A549 (cell line): ENCODE measurements at regions not wholly inside any gene's neighbourhood (a gene's known extent, or its start where the extent isn't known, plus 50 kb on each side); places are given as distances from the start of the nearest gene placed in this dataset.

ENCODE experiments used
- ATAC-seq, 2 experiments: fragments of 200-7000 bp in 1 of 2; fragments of >200 bp in 1 of 2; cut with Nextera tagmentation in 1 of 2; cut with Tn5 transposase in 1 of 2; 3 replicates each; pipeline versions ENCODE4 v1.8.0 to v1.9.1; 2018 to 2020; ENCODE audit warnings: mild to moderate bottlenecking in 1 of 2, moderate library complexity in 1 of 2
- CTCF ChIA-PET: fragments of 300-600 bp; sonication (Branson Sonifier 250); formaldehyde crosslinking; extraction: SDS; loops from one replicate; lab custom pipeline; 2021; ENCODE audit warnings: antibody characterized with exemption, inconsistent platforms; lab: Yijun Ruan, JAX
- POLR2A ChIA-PET: fragments of 350-600 bp; formaldehyde crosslinking; extraction: SDS; loops from one replicate; lab custom pipeline; 2021; ENCODE audit warnings: antibody characterized with exemption, inconsistent platforms; lab: Yijun Ruan, JAX
- DNase-seq, 2 experiments: peaks; one replicate each; pipeline versions ENCODE4 v3.0.0 to v3.0.0-alpha.2; 2011 to 2016; ENCODE audit warnings: low read depth in 1 of 2, low spot score in 1 of 2
- FAIRE-seq: peaks from 2 replicates; lab custom pipeline; 2011; peaks lifted over from hg19 to GRCh38; lab: Jason Lieb, UNC
- H3K27ac ChIP-seq, 2 experiments: fragments of >200 bp; sonication (Bioruptor Twin); formaldehyde crosslinking; 3 replicates each; pipeline ENCODE4 v1.5.1; 2016 to 2017
- H3K4me1 ChIP-seq: fragments of >200 bp; sonication (Bioruptor Twin); formaldehyde crosslinking; 3 replicates; pipeline ENCODE4 v1.6.1; 2016
- H3K4me2 ChIP-seq: fragments of >200 bp; sonication (Bioruptor Twin); formaldehyde crosslinking; 3 replicates; pipeline ENCODE4 v1.6.1; 2016
- H3K4me3 ChIP-seq: fragments of >200 bp; sonication (Bioruptor Twin); formaldehyde crosslinking; 3 replicates; pipeline ENCODE4 v1.5.1; 2016
- H3K9me3 ChIP-seq: fragments of >200 bp; sonication (Bioruptor Twin); formaldehyde crosslinking; 3 replicates; pipeline ENCODE4 v1.6.1; 2016
- CEBPB ChIP-seq, 2 experiments: fragments of >200 bp in 1 of 2; sonication (Bioruptor Twin) in 1 of 2; formaldehyde crosslinking in 1 of 2; IDR thresholded peaks; 2 replicates each; pipeline ENCODE4 v1.6.1; 2012 to 2016
- CHD2 ChIP-seq: fragments of 150-350 bp; IDR thresholded peaks from 2 replicates; pipeline ENCODE4 v1.6.1; 2014; ENCODE audit warnings: low read length; ENCODE audit not compliant: partially characterized antibody
- EHF ChIP-seq: fragments of 250-450 bp; sonication (Bioruptor Pico); IDR thresholded peaks from 2 replicates; pipeline ENCODE4 v1.5.0; 2020; ENCODE audit warnings: mild to moderate bottlenecking
- EHMT2 ChIP-seq: fragments of 200-600 bp; sonication (generic); IDR thresholded peaks from 2 replicates; pipeline ENCODE4 v1.6.1; 2016; ENCODE audit warnings: antibody characterized with exemption, low read depth, mild to moderate bottlenecking, moderate library complexity
- EP300 ChIP-seq, 2 experiments: fragments of >200 bp; sonication (Bioruptor Twin); formaldehyde crosslinking; IDR thresholded peaks; 2 replicates in 1 of 2; 3 replicates in 1 of 2; pipeline ENCODE4 v1.6.1; 2016 to 2017
- FOSB ChIP-seq: fragments of 250-450 bp; sonication (Bioruptor Pico); IDR thresholded peaks from 2 replicates; pipeline ENCODE4 v1.5.0; 2020; ENCODE audit warnings: mild to moderate bottlenecking, moderate library complexity
- FOXS1 ChIP-seq: fragments of 250-450 bp; sonication (Bioruptor Pico); IDR thresholded peaks from 2 replicates; pipeline ENCODE4 v1.5.0; 2020; ENCODE audit warnings: mild to moderate bottlenecking, moderate library complexity
- HOXB13 ChIP-seq: fragments of 250-450 bp; sonication (Bioruptor Pico); IDR thresholded peaks from 2 replicates; pipeline ENCODE4 v1.5.0; 2020; ENCODE audit warnings: low read depth, mild to moderate bottlenecking, moderate library complexity
- JUN ChIP-seq, 2 experiments: fragments of >200 bp; sonication (Bioruptor Twin); formaldehyde crosslinking; IDR thresholded peaks; 2 replicates in 1 of 2; 3 replicates in 1 of 2; pipeline ENCODE4 v1.6.1; 2016 to 2017
- KDM1A ChIP-seq: fragments of 200-600 bp; sonication (generic); IDR thresholded peaks from 2 replicates; pipeline ENCODE4 v1.6.1; 2016; ENCODE audit warnings: low read depth, mild to moderate bottlenecking
- MAFK ChIP-seq: fragments of 450-650 bp; IDR thresholded peaks from 2 replicates; pipeline ENCODE4 v1.6.1; 2014; ENCODE audit not compliant: partially characterized antibody
- MAX ChIP-seq: IDR thresholded peaks from 2 replicates; pipeline ENCODE4 v1.6.1; 2012
- MYC ChIP-seq: IDR thresholded peaks from 2 replicates; pipeline ENCODE4 v1.6.1; 2012; ENCODE audit warnings: mild to moderate bottlenecking, inconsistent platforms, low read length, improper control_type of control experiment, borderline replicate concordance
- NR3C1 ChIP-seq: fragments of >200 bp; sonication (Bioruptor Twin); formaldehyde crosslinking; IDR thresholded peaks from 3 replicates; pipeline ENCODE4 v1.6.1; 2017
- PBX3 ChIP-seq: IDR thresholded peaks from 2 replicates; pipeline ENCODE4 v1.6.1; 2012
- RFX5 ChIP-seq: fragments of 450-650 bp; IDR thresholded peaks from 2 replicates; pipeline ENCODE4 v1.7.1; 2014; ENCODE audit warnings: antibody characterized with exemption, mild to moderate bottlenecking, moderate library complexity
- TFCP2L1 ChIP-seq: fragments of 250-450 bp; sonication (Bioruptor Pico); IDR thresholded peaks from 2 replicates; pipeline ENCODE4 v1.5.0; 2021; ENCODE audit warnings: mild to moderate bottlenecking
- TP53 ChIP-seq: fragments of 250-450 bp; sonication (Bioruptor Pico); IDR thresholded peaks from 2 replicates; pipeline ENCODE4 v1.5.0; 2021; ENCODE audit warnings: mild to moderate bottlenecking, moderate library complexity
- USF2 ChIP-seq: fragments of 450-650 bp; IDR thresholded peaks from 2 replicates; pipeline ENCODE4 v1.6.1; 2014; ENCODE audit warnings: antibody characterized with exemption
- ZC3H11A ChIP-seq: fragments of 450-650 bp; IDR thresholded peaks from 2 replicates; pipeline ENCODE4 v1.6.1; 2014; ENCODE audit warnings: antibody characterized with exemption, mild to moderate bottlenecking
- ZFP36 ChIP-seq: fragments of 450-650 bp; IDR thresholded peaks from 2 replicates; pipeline ENCODE4 v1.6.1; 2014; ENCODE audit warnings: borderline replicate concordance; ENCODE audit not compliant: partially characterized antibody
- ZNF302 ChIP-seq: fragments of 250-450 bp; sonication (Bioruptor Pico); IDR thresholded peaks from 2 replicates; pipeline ENCODE4 v1.9.0; 2021; ENCODE audit warnings: inconsistent platforms, mild to moderate bottlenecking, moderate library complexity
- WGBS: methylation state at CpG from one replicate; pipeline ENCODE4 v1.1.6; 2017; ENCODE audit errors: missing lambda C conversion rate; 5-methylcytosine and 5-hydroxymethylcytosine counted together

GRCh38 chr1:80962564-80962963, 838.2 kb upstream of the ADGRL2 start (continued):
- no peak for TF ChIP-seq TP53
- TF ChIP-seq ZC3H11A, result no peak
- no peak for TF ChIP-seq FOSB (CRISPR knock-in tag)
- no peak for TF ChIP-seq EHMT2

- H3K4me1 ChIP-seq, result no peaks in the 10 kb centered on the region
- no peak overlapping the region for H3K4me3 ChIP-seq
- H3K4me2 ChIP-seq, result no peak overlapping the region
- WGBS, result 25% methylated on average over 5 of the region's 5 CpGs
- POLR2A ChIA-PET, result no interaction called here
- DNase-seq (no peak), ATAC-seq (no peak), FAIRE-seq (no peak)
- CTCF ChIA-PET, result no interaction called here
- no peak for TF ChIP-seq CEBPB (IDR thresholded peaks at IDR 0.05)
- TF ChIP-seq TFCP2L1 (CRISPR knock-in tag), result no peak
- no peak for TF ChIP-seq RFX5
- no peak for TF ChIP-seq CHD2
- no peak for TF ChIP-seq NR3C1
- no peak for TF ChIP-seq PBX3
- TF ChIP-seq USF2, result no peak
- TF ChIP-seq MYC, result no peak
- TF ChIP-seq HOXB13, result no peak
- TF ChIP-seq EP300 (IDR thresholded peaks at IDR 0.05), result no peak
- no peak for TF ChIP-seq MAX
- no peak for TF ChIP-seq EHF (CRISPR knock-in tag)
- no peak for TF ChIP-seq ZC3H11A
- no peak for TF ChIP-seq KDM1A
- no peak for TF ChIP-seq ZNF302 (CRISPR knock-in tag)
- H3K27ac ChIP-seq, result no peak overlapping the region
- no peaks in the 10 kb centered on the region for H3K9me3 ChIP-seq
Measured at GRCh38 chr1:80961464-80962190, 839.1 kb upstream of the ADGRL2 start.

- no peak for ATAC-seq
Measured at GRCh38 chr1:80933346-80933745, 867.4 kb upstream of the ADGRL2 start.

More at GRCh38 chr1:80933346-80933745, 867.4 kb upstream of the ADGRL2 start:
- TF ChIP-seq FOXS1 (CRISPR knock-in tag) (no peak), MYC (no peak), USF2 (no peak), ZFP36 (no peak), JUN (IDR thresholded peaks at IDR 0.05) (no peak), HOXB13 (no peak), EHMT2 (no peak), ZC3H11A (no peak), MAFK (no peak), TP53 (no peak)
- no peak overlapping the region for H3K27ac ChIP-seq
- POLR2A ChIA-PET, result no interaction called here
- CTCF ChIA-PET, result no interaction called here
- FAIRE-seq, result no peak
- H3K9me3 ChIP-seq, result no peaks in the 10 kb centered on the region
- no peak overlapping the region for H3K4me3 ChIP-seq
- no peaks in the 10 kb centered on the region for H3K4me1 ChIP-seq
- H3K4me2 ChIP-seq, result no peak overlapping the region
- 85% methylated on average over 1 of the region's 1 CpG for WGBS
- no peak for DNase-seq
